DMS 273 treated with DMSO at 0.1 percent for 48 hours (cell line): ENCODE measurements at regions not wholly inside any gene's neighbourhood (a gene's known extent, or its start where the extent isn't known, plus 50 kb on each side); places are given as distances from the start of the nearest gene placed in this dataset.
A peak's percentile ranks its signal among the peaks of the same experiment; 100 is the strongest.
"Not testable (repeated sequence)": the region's sequence is repeated elsewhere in the genome, so short reads cannot be mapped to it uniquely, and the experiment has no call there.

ENCODE experiments used
- DNase-seq: peaks from one replicate; lab custom pipeline; 2025; lab: John Stamatoyannopoulos, UW

DNA sequence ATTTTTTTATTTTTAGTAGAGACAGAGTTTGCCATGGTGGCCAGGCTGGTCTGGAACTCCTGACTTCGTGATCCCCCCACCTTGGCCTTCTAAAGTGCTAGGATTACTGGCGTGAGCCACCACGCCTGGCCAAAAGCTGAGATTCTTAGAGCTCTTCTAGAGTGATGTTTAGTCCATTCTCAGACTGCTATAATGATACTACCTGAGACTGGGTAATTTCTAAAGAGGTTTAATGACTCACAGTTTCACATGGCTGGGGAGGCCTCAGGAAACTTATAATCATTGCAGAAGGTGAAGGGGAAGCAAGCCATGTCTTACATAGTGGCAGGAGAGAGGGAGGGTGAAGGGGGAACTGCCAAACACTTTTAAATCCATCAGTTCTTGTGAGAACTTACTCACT lies 1804.9 kb upstream of the LRRTM1 start:
- no peak for DNase-seq

DNA sequence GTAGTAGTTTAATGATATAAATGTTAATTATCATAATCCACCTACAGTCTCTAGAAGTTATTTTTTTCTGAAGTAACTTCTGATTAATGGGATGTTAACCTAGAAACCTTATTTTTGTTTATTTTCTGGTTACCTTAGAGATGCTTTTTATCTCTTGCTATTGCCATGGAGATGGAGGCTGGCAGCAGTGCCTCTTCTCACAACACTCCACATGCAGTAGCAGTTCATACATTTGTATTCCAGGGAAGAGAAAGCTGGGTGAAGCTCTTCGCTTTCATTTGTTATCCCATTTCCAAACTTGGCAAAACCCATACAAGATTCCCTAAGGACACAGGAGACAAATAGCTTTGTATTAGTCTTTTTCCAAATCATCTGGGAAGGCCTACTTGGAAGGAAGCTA lies 1794.1 kb upstream of the LRRTM1 start:
- DNase-seq = no peak

- no peak for DNase-seq
Measured at GRCh38 chr2:82089518-82089917, 1785.0 kb upstream of the LRRTM1 start.

DNA sequence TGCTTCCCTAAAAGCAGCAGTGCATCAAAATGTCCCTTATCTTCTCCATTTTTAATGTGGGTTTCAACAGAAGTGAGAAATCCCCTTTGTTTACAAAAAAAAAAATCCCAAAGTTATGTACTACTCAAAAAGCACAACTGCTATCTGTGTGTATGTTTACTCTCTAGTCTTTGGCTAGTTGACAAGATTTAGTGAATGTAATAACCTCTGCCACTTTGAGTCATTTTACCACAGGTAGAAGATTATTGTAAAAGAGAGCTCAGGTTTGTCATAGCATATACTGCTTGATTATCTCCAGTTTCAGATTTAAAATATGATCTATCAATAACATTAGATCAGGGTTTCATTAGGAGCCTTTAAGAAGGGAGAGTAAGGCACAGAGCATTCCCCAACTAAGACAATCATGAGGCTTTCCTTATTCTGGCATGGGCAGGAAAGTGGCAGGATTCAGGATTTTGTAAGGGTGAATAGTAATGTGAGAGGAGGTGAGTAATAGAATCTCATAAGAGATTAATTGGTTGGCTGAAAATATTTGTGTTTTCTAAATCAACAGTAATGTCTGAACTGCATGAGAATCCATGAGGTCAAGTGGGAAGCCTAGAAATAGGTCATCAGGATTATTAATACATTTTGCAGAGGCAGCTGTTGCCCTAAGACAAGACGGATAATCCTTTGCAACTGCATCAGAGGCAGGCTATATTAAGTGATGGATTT lies 1780.3 kb upstream of the LRRTM1 start:
- no peak for DNase-seq

GRCh38 chr2:82075875-82076274 lies 1771.3 kb upstream of the LRRTM1 start:
- DNase-seq = no peak

GRCh38 chr2:82062463-82062862 lies 1757.9 kb upstream of the LRRTM1 start:
- DNase-seq = no peak

DNA sequence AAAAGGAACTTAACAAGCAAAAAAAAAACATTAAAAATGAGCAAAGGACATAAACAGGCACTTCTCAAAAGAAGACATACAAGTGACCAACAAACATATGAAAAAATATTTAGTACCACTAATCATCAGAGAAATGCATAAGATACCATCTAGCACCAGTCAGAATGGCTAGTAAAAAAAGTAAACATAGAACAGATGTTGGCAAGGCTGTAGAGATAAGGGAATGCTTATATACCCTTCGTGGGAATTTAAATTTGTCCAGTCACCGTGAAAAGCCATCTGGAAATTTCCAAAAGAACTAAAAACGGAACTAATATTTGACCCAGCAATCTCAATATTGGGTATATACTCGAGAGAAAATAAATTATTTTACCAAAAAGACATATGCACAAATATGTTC lies 1751.3 kb upstream of the LRRTM1 start:
- DNase-seq = peak; percentile 25

GRCh38 chr2:82043867-82044266 lies 1739.3 kb upstream of the LRRTM1 start:
- no peak for DNase-seq

- no peak for DNase-seq
Measured at GRCh38 chr2:82027921-82028615, 1723.5 kb upstream of the LRRTM1 start.

- no peak for DNase-seq
Measured at GRCh38 chr2:82023710-82024109, 1719.2 kb upstream of the LRRTM1 start.

GRCh38 chr2:82013641-82014040 lies 1709.1 kb upstream of the LRRTM1 start:
- DNase-seq = no peak

DNA sequence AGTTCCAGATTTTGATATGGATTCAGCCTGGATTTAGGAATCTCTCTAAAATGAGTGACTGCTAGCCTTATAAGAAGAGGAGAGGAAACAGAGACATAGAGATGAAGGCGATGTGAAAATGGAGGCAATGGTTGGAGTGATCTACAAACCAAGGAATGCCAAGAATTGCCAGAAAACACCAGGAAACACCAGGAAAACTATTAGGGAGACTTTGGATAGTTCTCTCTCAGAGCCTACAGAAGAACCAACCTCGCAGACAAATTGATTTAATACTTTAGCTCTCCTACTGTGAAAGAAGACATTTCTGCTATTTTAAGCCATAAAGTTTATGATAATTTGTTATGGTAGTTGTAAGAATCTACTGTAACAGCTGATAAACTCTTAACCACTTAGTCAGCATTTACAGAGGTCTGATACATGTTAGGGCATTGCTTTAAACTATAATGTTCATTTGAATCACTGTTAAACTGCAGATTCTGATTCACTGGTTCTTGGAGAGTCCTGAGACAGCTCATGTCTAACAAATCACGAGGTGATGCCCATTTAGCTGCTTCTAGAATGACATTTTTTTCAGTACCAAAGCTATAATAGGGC lies 1702.6 kb upstream of the LRRTM1 start:
- DNase-seq = no peak

GRCh38 chr2:82005889-82006288 lies 1701.3 kb upstream of the LRRTM1 start:
- DNase-seq = not testable (repeated sequence)

DNA sequence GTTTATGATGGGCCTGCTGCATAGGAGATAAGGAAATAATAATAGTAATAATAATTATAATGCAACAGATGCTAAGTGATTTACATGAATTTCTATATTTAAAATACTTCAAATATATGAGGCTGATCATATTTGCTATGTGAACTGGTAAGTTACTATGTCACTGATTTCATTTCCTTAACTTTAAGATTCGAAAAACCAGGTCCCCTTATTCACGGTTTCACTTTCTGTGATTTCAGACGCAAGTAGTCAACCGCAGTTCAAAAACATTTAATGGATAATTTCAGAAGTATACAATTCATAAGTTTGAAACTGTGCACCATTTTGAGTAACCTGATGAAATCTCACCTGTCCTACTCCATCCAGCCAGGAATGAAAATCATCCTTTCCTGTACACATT lies 1697.1 kb upstream of the LRRTM1 start:
- no peak for DNase-seq

DNA sequence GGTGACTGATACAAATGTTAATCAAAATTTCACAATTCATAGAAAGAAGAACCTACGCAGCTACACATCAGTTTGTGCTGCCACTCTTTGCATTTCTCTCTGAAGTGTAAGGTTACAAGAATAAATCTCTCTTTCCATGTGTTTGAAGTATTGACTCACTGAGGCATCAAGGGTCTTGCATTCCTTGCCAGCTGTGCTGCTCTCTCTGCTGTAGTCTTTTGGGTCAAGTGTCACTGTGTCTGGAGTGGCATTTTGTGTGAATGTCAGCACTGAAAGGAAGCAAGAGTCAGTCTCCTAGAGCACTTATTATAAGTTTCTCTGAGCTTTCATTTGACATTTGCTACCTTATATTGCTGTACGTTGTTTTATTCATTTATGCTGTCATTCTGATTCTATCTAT lies 1696.1 kb upstream of the LRRTM1 start:
- DNase-seq = no peak

DNA sequence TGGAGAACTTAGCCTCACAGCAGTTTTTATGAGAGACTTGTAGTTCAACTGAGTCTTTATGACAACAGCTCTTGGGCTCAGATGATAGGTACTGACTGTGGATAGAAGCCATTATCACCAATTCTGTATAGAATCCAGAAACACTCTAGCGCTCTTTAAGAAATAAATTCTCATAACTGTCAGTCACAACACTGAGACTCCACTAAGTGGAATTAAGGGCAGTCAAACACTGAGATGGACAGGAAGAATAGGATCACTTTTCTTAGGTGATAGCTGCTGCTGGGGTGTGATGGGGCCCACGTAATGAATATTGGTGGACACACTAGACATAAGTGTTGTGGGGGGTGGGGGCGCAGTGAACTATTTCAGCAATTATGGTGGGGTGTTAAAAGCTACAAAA lies 1691.8 kb upstream of the LRRTM1 start:
- no peak for DNase-seq

DNA sequence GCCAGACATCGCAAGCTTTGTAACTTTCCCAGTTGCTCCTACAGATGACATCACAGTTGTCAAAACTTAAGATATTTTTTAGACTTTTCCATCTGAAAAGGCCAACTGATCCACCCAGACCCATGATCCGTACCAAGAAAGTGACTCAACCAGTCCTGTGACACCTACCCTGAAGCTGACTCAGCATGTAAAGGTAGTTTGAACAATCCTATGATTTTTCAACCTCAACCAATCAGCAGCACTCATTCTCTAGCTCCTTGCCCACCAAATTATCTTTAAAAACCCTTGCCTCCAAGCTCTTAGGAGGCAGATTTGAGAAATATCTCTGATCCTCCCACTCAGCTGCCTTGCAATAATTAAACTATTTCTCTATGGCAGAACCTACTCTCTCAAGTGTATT lies 1686.7 kb upstream of the LRRTM1 start:
- DNase-seq = no peak

DNA sequence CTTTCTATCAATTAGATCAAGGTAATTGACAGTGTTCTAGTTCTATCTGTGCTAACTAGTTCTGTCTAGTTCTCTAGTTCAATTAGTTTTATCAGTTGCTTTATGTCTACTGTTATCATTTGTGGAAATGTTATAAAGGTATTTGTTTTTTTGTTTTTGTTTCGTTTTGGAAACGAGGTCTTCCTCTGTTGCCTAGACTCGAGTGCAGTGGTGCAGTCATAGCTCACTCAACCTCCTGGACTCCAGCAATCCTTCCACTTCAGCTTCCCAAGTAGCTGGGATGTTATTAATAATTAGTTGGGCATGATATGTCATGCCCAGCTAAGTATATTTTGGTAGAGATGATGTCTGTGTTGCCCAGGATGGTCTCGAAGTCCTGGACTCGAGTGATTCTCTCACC lies 1682.8 kb upstream of the LRRTM1 start:
- no peak for DNase-seq

GRCh38 chr2:81984969-81985637 lies 1680.6 kb upstream of the LRRTM1 start:
- DNase-seq = no peak

GRCh38 chr2:81981585-81981984 lies 1677.0 kb upstream of the LRRTM1 start:
- no peak for DNase-seq

DNA sequence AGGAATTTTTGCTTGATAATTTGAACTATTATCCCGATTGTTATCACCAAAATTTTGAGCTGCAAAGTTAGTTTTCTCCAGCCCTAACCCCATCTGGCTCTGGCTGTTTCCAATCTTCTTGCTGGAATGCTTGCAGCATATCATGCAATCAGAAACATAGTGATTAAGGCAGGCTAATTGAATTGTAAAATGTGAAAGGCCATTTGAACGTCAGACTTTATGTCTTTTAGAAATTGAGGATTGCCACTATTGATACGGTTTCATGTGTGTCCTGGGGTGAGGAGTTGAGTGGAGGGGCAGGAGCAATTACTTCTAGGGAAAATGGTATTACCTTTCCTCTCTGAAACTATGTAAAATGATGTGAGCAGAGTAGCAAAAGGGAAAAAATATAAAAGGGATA lies 1674.5 kb upstream of the LRRTM1 start:
- no peak for DNase-seq

DNA sequence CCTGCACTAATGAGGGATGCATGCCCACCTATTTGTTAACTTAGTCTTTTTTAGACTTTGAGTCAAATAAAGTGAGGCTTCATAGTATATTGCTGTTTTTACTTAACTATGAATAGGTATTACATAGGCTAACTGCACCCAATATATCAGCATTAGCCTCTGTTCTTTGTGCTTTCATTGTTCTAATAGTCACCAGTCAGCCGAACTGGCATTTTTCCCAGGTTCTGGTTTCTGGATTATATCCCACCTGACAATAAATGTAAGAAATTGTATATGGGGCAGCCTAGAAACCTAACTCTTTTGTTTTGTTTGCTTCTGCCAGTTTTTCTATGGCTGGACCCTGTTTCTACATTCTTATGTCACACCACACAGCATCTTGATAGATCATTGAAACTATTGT lies 1672.4 kb upstream of the LRRTM1 start:
- no peak for DNase-seq

DNA sequence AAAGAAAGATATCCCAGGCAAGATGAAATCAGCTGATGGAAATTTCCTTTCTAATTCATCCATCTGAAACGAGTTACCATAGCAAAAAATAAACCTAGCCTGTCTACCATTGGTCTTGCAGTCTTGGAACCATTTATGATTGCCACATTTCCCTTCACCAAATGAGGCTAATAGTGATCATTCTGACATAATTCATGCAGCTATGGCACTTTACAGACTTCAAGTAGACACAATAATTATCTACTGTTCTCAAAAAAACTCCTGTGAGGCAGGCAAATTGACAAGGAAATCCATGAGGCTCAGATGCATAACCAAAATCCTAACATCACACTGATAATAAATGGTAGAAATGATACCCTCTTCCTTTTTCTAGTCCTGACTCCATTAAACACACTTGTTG lies 1669.7 kb upstream of the LRRTM1 start:
- no peak for DNase-seq
